ENCODE measurements at regions not wholly inside any gene's neighbourhood (a gene's known extent, or its start where the extent isn't known, plus 50 kb on each side); places are given as distances from the start of the nearest gene placed in this dataset.

GRCh38 chr3:181805703-181806102 lies 94.0 kb downstream of the SOX2 start:
- TF ChIP-seq, protein P1, sequence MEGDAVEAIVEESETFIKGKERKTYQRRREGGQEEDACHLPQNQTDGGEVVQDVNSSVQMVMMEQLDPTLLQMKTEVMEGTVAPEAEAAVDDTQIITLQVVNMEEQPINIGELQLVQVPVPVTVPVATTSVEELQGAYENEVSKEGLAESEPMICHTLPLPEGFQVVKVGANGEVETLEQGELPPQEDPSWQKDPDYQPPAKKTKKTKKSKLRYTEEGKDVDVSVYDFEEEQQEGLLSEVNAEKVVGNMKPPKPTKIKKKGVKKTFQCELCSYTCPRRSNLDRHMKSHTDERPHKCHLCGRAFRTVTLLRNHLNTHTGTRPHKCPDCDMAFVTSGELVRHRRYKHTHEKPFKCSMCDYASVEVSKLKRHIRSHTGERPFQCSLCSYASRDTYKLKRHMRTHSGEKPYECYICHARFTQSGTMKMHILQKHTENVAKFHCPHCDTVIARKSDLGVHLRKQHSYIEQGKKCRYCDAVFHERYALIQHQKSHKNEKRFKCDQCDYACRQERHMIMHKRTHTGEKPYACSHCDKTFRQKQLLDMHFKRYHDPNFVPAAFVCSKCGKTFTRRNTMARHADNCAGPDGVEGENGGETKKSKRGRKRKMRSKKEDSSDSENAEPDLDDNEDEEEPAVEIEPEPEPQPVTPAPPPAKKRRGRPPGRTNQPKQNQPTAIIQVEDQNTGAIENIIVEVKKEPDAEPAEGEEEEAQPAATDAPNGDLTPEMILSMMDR (IDR thresholded peaks at IDR 0.05), result no peak
- no peak for TF ChIP-seq POLR2A (IDR thresholded peaks at IDR 0.05)

Measured in body of pancreas (tissue), 4 donors.